NB4 (cell line): ENCODE measurements at regions not wholly inside any gene's neighbourhood (a gene's known extent, or its start where the extent isn't known, plus 50 kb on each side); places are given as distances from the start of the nearest gene placed in this dataset.

Experiments used
- CTCF ChIP-seq: IDR thresholded peaks from one replicate; pipeline ENCODE4 v1.5.1; 2012; ENCODE audit warnings: low read depth, low read length
- POLR2A ChIP-seq: IDR thresholded peaks from 2 replicates; pipeline ENCODE4 v1.6.1; 2011; ENCODE audit warnings: mild to moderate bottlenecking; ENCODE audit not compliant: insufficient read length; ENCODE audit errors: extremely low read depth

- no peak for TF ChIP-seq CTCF
- no peak for TF ChIP-seq POLR2A
Observed at GRCh38 chr4:67131224-67131623, 414.1 kb downstream of the CENPC start.
